ENCODE measurements at regions not wholly inside any gene's neighbourhood (a gene's known extent, or its start where the extent isn't known, plus 50 kb on each side); places are given as distances from the start of the nearest gene placed in this dataset.
A peak's percentile ranks its signal among the peaks of the same experiment; 100 is the strongest.

DNA sequence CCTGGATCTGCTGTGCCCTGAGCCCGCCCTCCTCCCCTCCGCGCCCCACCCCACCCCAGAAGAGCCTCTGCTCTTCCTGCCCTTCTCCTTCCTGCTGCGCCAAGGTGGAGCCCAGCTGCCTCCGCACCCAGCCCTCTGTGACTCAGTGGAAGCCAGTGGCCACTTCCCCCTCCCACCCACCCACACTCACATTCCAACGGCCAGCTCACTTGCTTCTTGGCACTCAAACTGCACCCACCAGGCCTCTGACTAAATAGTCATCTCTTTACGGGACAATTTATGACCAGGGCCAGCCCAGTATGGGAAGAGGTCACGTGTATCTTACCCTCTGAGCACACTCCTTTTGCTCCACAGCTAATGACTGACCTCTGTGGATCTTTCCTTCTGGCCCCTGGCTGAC lies 150.4 kb upstream of the SLC1A4 start:
- peak; percentile 66 for DNase-seq (ENCODE audit: extremely low read depth, low read depth)
- no peak overlapping the region for H3K4me3 ChIP-seq (replicated peaks; ENCODE audit: low read depth, low read length)
- TF ChIP-seq, protein P1, sequence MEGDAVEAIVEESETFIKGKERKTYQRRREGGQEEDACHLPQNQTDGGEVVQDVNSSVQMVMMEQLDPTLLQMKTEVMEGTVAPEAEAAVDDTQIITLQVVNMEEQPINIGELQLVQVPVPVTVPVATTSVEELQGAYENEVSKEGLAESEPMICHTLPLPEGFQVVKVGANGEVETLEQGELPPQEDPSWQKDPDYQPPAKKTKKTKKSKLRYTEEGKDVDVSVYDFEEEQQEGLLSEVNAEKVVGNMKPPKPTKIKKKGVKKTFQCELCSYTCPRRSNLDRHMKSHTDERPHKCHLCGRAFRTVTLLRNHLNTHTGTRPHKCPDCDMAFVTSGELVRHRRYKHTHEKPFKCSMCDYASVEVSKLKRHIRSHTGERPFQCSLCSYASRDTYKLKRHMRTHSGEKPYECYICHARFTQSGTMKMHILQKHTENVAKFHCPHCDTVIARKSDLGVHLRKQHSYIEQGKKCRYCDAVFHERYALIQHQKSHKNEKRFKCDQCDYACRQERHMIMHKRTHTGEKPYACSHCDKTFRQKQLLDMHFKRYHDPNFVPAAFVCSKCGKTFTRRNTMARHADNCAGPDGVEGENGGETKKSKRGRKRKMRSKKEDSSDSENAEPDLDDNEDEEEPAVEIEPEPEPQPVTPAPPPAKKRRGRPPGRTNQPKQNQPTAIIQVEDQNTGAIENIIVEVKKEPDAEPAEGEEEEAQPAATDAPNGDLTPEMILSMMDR (IDR thresholded peaks at IDR 0.05; ENCODE audit: low read depth, low read length, missing control alignments) = no peak

DNA sequence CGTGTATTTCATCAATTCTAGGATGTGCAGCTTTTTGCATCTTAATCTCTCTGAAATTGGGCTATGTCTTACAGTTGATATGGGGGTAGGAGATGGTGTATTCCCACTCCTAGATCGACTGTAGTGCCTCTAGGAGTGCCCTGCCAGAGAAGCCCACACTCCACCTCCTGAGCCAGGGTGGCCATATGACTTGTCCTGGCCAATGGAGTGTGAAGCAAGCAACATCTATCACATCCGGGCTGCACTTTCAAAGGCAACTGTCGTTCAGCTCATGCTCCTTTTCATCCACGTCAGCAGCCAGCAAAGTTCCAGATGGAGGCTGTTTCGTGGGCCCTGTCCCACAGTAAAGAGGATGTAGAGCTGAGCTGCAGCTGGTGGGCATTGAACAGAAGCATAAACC lies 149.4 kb upstream of the SLC1A4 start:
- H3K4me3 ChIP-seq (replicated peaks; ENCODE audit: low read depth, low read length) = no peak overlapping the region
- DNase-seq (ENCODE audit: extremely low read depth, low read depth) = no peak
- TF ChIP-seq, protein P1 (IDR thresholded peaks at IDR 0.05; ENCODE audit: low read depth, low read length, missing control alignments) = no peak

DNA sequence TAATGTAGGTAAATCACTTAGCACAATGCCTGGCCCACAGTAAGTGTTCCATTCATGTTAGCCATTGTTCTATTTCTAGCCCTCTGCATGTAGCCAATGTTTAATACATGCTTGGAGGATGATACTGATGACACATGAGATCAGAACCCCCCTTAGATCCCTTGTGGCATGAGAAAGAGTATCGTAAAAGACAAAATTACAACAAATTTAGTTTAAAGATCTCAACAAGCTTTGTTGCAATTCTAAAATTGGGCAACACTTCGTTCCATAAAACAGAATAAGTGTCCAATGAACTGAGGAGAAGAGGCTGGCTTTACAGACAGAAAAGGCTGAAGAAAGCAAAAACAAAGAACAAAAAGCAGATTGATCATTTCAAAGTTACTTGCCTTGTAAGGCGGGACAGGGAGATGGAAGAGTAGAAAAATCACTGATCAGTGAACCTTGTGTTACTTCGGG lies 148.7 kb upstream of the SLC1A4 start:
- TF ChIP-seq, protein P1 (IDR thresholded peaks at IDR 0.05; ENCODE audit: low read depth, low read length, missing control alignments) = no peak
- H3K4me3 ChIP-seq (replicated peaks; ENCODE audit: low read depth, low read length) = no peak overlapping the region
- DNase-seq (ENCODE audit: extremely low read depth, low read depth) = no peak

DNA sequence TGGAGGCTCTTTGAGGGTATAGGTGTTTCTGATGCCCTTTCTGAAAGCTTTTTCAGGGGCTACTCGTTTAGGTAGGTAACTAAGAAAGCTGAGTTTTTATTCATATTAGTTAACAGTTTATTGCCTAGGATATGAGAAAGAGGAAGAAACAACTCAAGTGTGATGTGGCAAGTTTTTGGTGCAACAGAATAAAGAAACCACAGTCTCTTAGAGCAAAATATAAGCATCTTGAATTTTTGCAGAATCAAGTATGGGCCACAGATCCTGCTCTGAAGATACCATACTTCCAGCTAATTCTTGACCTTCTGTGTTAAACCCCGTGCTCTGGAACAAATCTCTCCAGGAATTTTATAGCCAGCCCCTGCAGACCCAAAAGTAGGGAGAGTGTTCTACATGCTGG lies 147.7 kb upstream of the SLC1A4 start:
- TF ChIP-seq, protein P1 (IDR thresholded peaks at IDR 0.05; ENCODE audit: low read depth, low read length, missing control alignments) = no peak
- no peak overlapping the region for H3K4me3 ChIP-seq (replicated peaks; ENCODE audit: low read depth, low read length)
- no peak for DNase-seq (ENCODE audit: extremely low read depth, low read depth)

DNA sequence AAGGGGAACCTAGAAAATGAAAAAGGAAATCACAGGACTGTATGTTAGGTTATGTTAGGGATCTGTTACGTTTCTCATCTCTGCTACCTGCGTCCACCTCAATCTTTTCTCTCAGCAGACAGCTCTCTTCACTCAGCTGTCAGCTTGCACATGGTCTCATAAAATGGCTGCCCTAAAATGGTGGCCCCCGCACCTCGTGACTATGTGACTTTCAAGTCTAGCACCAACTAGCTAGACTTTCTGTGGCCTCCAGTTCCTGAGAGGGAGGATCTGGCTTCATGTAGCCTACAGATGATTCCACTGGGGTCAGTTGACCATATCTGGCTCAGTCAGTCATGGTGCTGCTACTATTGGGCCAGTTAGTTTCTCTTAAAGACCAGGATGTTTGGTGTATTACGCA lies 147.2 kb upstream of the SLC1A4 start:
- TF ChIP-seq, protein P1 (IDR thresholded peaks at IDR 0.05; ENCODE audit: low read depth, low read length, missing control alignments) = no peak
- no peak for DNase-seq (ENCODE audit: extremely low read depth, low read depth)
- H3K4me3 ChIP-seq (replicated peaks; ENCODE audit: low read depth, low read length) = no peak overlapping the region

DNA sequence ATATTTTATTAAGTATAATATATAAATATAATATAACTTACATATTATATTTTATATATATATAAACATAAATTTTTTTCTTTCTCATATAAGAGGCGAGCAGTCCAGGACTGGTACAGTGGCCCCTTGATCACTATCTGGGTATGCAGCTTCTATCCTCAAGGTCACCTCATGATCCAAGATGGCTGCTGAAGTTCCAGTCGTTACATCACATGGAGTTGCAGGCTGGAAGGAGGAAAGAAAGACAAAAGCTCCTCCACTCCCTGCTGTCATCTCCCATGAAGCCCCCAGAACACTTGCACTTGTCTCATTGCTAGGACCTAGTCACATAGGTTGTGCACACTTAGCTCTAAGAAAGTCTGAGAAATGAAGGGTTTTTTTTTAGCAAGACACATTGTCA lies 145.1 kb upstream of the SLC1A4 start:
- TF ChIP-seq, protein P1 (IDR thresholded peaks at IDR 0.05; ENCODE audit: low read depth, low read length, missing control alignments) = no peak
- no peak for DNase-seq (ENCODE audit: extremely low read depth, low read depth)
- H3K4me3 ChIP-seq (replicated peaks; ENCODE audit: low read depth, low read length) = no peak overlapping the region

DNA sequence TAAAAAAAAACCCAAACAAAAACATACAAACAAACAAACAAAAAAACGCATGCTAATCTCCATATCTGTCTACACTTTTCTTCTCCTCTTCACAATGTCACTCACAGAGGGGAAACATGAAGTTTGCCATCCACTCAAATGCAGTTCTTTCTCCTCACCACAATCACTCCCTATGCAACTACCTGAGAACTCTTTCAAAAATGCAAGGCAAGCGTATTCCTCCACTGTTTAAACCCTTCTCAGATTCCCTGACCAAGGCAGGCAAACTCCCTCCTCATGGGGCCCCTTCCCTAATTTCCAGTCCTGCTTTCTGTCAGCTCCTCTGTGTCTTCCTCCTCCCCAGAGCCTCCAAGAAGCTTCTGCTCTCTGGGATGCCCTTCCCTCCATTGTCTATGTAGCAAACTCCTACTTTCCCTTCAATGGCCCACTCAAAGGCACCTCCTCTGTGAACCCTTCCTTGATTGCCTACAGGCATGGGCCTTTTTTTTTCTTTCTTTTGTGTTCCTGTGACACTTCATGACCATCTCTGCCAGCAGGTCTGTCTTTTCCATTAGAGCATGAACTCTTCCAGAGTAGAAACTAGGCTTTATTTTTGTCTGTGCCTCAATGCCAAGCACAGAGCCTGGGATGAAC lies 143.8 kb upstream of the SLC1A4 start:
- no peak for DNase-seq (ENCODE audit: extremely low read depth, low read depth)
- TF ChIP-seq, protein P1 (IDR thresholded peaks at IDR 0.05; ENCODE audit: low read depth, low read length, missing control alignments) = no peak
- H3K4me3 ChIP-seq (replicated peaks; ENCODE audit: low read depth, low read length) = no peak overlapping the region

All from HFF-Myc (cell line).